ENCODE measurements at regions not wholly inside any gene's neighbourhood (a gene's known extent, or its start where the extent isn't known, plus 50 kb on each side); places are given as distances from the start of the nearest gene placed in this dataset.

DNA sequence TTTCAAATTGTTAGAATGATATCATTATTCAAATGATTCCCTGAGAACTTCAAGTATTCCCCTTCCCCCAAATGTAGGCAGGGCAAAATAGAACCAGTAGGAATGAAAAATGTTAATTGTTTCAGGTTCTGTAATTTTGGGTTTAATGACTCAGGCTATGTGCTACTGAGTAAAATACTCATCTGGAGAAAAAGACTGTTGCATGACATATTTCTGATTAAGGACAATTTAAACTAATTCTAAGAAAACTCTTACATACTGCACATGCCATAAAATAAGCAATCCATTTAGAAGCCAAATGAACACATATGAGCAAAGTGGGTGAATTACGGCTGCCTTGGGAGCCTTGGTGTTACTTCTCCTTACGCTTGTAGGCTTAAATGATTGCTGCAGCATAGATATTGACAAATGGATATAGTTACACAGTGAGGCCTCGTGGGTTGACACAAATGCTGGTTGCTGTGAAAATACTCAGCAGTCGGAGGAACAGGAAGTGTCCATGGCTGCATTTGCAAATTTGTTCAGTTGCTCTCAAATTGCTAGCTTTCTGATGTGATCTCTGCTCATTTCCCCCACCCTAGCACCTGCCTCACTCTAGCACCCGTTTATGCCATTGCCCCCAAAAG, 174.9 kb upstream of the DMAC1 start:
- TF ChIP-seq, protein P1, sequence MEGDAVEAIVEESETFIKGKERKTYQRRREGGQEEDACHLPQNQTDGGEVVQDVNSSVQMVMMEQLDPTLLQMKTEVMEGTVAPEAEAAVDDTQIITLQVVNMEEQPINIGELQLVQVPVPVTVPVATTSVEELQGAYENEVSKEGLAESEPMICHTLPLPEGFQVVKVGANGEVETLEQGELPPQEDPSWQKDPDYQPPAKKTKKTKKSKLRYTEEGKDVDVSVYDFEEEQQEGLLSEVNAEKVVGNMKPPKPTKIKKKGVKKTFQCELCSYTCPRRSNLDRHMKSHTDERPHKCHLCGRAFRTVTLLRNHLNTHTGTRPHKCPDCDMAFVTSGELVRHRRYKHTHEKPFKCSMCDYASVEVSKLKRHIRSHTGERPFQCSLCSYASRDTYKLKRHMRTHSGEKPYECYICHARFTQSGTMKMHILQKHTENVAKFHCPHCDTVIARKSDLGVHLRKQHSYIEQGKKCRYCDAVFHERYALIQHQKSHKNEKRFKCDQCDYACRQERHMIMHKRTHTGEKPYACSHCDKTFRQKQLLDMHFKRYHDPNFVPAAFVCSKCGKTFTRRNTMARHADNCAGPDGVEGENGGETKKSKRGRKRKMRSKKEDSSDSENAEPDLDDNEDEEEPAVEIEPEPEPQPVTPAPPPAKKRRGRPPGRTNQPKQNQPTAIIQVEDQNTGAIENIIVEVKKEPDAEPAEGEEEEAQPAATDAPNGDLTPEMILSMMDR (IDR thresholded peaks at IDR 0.05) = no peak
- no peak for TF ChIP-seq POLR2A (IDR thresholded peaks at IDR 0.05)

All from body of pancreas (tissue), 4 donors.